Omental fat pad (tissue), 3 donors: ENCODE measurements at regions not wholly inside any gene's neighbourhood (a gene's known extent, or its start where the extent isn't known, plus 50 kb on each side); places are given as distances from the start of the nearest gene placed in this dataset.
A peak's percentile ranks its signal among the peaks of the same experiment; 100 is the strongest.

ENCODE experiments used
- ATAC-seq: fragments of 150-250 bp; one replicate; pipeline ENCODE4 v1.9.1; 2016; ENCODE audit warnings: mild to moderate bottlenecking, moderate library complexity; ENCODE audit not compliant: low FRiP score
- DNase-seq: peaks from one replicate; pipeline ENCODE4 v3.0.0-alpha.2; 2019; ENCODE audit warnings: low spot score
- TF ChIP-seq, protein P1 (sequence below), 3 donors: fragments of 450-650 bp; IDR thresholded peaks; one replicate each; pipeline ENCODE4 v1.5.1; 2016 to 2017; ENCODE audit warnings: antibody characterized with exemption in 3 of 3, mild to moderate bottlenecking in 3 of 3, moderate library complexity in 2 of 3

DNA sequence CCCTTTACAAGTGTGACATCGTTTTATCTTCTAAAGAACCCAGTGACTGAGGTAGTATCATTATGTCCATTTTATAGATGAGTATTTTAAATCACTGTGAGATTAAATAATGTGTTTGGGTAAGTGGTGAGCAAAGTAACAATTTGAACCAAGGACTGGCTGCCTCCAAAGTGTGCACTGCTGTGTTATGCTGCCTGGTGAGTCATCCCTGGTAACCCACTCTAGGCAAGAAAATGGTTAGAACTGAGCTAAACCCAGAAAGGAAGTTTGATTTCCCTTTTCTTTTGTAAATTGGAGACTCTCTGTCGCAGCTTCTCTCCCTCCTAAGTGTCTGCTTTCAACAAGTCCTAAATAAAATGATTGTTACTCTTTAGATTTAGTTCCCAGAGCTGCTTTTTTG, 342.8 kb upstream of the KAZN start:
- no peak for DNase-seq
- TF ChIP-seq, protein P1, sequence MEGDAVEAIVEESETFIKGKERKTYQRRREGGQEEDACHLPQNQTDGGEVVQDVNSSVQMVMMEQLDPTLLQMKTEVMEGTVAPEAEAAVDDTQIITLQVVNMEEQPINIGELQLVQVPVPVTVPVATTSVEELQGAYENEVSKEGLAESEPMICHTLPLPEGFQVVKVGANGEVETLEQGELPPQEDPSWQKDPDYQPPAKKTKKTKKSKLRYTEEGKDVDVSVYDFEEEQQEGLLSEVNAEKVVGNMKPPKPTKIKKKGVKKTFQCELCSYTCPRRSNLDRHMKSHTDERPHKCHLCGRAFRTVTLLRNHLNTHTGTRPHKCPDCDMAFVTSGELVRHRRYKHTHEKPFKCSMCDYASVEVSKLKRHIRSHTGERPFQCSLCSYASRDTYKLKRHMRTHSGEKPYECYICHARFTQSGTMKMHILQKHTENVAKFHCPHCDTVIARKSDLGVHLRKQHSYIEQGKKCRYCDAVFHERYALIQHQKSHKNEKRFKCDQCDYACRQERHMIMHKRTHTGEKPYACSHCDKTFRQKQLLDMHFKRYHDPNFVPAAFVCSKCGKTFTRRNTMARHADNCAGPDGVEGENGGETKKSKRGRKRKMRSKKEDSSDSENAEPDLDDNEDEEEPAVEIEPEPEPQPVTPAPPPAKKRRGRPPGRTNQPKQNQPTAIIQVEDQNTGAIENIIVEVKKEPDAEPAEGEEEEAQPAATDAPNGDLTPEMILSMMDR (IDR thresholded peaks at IDR 0.05): no peak
- no peak for ATAC-seq

DNA sequence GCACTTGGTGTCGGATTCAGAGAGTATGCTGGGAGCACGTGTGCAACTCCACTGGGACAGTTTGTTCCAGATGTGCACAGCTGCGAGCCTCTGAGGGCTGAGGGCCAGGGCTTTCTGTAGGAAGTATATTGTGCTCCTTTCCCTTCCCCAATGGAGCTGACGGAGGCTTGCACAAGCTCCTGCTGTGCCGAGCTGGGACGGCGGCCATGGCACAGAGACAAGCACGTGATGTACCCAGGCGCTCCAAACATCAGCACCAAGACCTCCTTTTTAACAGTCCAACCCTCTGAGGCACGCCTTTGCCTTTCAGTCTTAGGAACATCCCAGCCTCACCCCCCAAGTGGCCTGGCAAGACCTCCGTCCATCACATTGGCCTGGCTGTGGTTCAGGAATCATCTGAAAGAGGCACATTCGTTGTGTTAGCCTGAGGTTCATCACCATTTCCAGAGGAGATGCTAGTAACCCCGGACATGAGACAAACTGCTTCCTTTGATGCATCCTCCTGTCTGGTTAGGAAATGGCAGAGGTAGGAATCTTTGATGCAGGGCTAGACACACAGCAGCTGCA, 339.2 kb upstream of the KAZN start:
- TF ChIP-seq, protein P1 (IDR thresholded peaks at IDR 0.05): no peak
- DNase-seq (peak; percentile 24), ATAC-seq (no peak)

DNA sequence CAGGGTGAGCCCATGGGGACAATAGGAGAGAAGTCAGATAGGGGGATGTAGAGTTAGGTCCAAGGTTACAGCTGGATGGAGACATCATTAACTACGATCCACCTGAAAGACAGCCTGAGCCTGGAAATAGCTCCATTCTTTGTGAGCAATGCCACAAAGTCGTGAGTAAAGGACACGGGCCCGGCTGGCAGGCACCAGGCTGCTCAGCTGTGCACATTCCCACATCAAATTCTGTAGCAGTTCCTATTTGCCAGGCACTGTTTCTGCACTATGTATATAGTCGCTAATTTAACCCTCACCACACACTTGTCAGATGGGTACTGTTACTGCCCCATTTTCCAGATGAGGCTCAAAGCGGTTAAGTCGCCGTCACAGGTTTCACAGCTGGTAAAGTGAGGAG, 338.0 kb upstream of the KAZN start:
- no peak for DNase-seq
- TF ChIP-seq, protein P1 (IDR thresholded peaks at IDR 0.05): no peak
- no peak for ATAC-seq

DNA sequence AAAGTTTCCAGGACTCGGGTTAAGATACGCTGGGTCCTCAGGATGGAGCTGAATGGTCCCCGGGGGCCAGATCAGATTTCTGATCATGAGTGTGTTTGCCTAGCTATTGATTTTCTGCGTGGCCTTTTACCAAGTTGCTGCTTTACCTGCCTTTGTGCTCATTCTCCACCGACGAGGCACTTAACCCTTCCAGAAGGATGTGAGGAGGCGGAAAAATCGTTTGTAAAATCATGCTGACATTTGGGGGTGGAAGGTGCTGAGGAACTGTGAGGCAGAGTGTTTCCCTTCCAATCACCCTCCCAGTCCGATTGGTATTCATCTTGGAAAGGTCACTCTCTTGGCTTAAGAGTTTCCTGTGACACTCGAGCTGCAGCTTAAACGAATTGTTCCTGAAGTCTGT, 337.1 kb upstream of the KAZN start:
- no peak for DNase-seq

DNA sequence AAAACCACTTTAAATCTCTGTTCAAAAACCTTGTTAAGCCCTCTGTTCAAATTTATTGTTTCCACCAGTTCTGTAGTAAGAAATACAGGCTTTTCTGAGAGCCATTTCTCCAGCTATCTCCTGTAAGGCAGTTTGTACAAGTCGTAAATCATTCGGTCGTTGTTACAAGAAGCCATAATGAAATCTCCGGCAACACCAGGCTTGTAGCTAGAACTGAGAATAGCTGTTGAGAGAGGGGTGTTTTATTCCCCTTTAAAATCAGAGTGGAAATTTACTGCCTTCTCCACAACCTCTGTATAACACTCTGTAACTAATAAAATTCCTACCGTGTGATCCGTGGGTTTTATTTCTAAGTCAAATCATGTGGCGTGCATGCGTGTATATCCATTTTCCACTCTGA, 335.8 kb upstream of the KAZN start:
- ATAC-seq: no peak
- TF ChIP-seq, protein P1 (IDR thresholded peaks at IDR 0.05): no peak
- no peak for DNase-seq

More for the DNA sequence above, 337.1 kb upstream of the KAZN start:
- ATAC-seq: no peak
- TF ChIP-seq, protein P1 (IDR thresholded peaks at IDR 0.05): no peak

DNA sequence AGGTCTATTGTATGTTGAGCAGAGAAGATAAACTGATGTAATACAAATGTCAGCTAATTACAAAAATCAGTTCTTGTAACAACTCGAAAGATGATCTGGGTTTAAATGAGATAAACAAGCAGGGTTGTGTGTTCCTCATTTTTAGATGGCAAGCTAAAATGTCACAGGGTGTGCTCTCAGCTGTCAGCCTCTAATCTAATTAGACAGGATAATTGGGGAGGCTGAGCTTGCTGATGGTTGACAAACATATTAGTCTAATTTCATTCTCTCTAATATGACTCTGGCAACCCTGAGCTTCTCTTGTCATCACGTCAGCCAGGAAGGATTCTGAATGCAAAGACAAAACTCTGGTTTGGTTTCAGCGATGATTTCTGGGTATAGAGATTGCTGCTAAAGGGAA, 335.3 kb upstream of the KAZN start:
- TF ChIP-seq, protein P1 (IDR thresholded peaks at IDR 0.05): no peak
- DNase-seq: no peak
- ATAC-seq: no peak

DNA sequence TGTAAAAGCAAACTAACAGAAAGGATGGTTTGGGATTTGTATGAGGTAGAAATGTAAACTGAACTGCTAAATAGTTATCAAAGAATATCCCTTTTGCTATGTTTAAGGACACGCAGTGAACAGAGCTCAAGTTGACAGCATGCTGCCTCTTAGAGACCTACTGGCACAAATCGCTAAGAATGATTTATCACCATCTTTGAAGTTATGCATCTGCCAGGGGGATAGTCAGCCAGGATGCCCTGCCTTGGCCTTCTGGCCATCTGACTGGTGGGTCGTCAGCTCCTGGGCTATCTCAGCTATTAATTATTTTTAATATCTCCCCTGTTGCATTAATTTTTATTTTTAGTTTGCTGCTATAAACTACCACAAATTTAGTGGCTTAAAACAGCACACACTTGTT, 334.8 kb upstream of the KAZN start:
- DNase-seq: no peak
- TF ChIP-seq, protein P1 (IDR thresholded peaks at IDR 0.05): no peak
- no peak for ATAC-seq
